Neuron (in vitro differentiated cells): ENCODE measurements at regions not wholly inside any gene's neighbourhood (a gene's known extent, or its start where the extent isn't known, plus 50 kb on each side); places are given as distances from the start of the nearest gene placed in this dataset.

Experiments
- H2AFZ ChIP-seq: one replicate; pipeline ENCODE4 v1.6.1; 2013; ENCODE audit warnings: low read depth, mild to moderate bottlenecking, inconsistent platforms, low read length, moderate library complexity
- H3K27me3 ChIP-seq: one replicate; pipeline ENCODE4 v1.6.1; 2013; ENCODE audit warnings: low read length; ENCODE audit not compliant: insufficient read depth
- H3K36me3 ChIP-seq: one replicate; pipeline ENCODE4 v1.6.1; 2013; ENCODE audit warnings: low read length; ENCODE audit not compliant: insufficient read depth
- H3K4me1 ChIP-seq: one replicate; pipeline ENCODE4 v1.6.1; 2013; ENCODE audit warnings: low read length; ENCODE audit not compliant: insufficient read depth
- H3K4me3 ChIP-seq: 2 replicates; pipeline ENCODE4 v1.5.1; 2013; ENCODE audit warnings: mild to moderate bottlenecking, low read length, moderate library complexity
- H3K9me3 ChIP-seq: one replicate; pipeline ENCODE4 v1.6.1; 2013; ENCODE audit warnings: low read length

- H3K9me3 ChIP-seq, result no peaks in the 10 kb centered on the region
- H3K4me1 ChIP-seq, result peaks cover 3% of the 10 kb centered on the region
- no peaks in the 10 kb centered on the region for H3K27me3 ChIP-seq
- no peaks in the 10 kb centered on the region for H3K36me3 ChIP-seq
- H2AFZ ChIP-seq, result no peak overlapping the region
- H3K4me3 ChIP-seq, result no peak overlapping the region
Measured at GRCh38 chr22:27580311-27580897, 221.2 kb downstream of the MN1 start.

GRCh38 chr22:27581236-27581635 is 220.3 kb downstream of the MN1 start:
- Histone ChIP-seq H3K27me3 (no peaks in the 10 kb centered on the region), H2AFZ (no peak overlapping the region), H3K4me1 (peaks cover 3% of the 10 kb centered on the region), H3K36me3 (no peaks in the 10 kb centered on the region), H3K4me3 (no peak overlapping the region), H3K9me3 (no peaks in the 10 kb centered on the region)

- Histone ChIP-seq H3K36me3 (no peaks in the 10 kb centered on the region), H3K27me3 (no peaks in the 10 kb centered on the region), H3K9me3 (no peaks in the 10 kb centered on the region), H3K4me1 (peaks cover 3% of the 10 kb centered on the region), H2AFZ (no peak overlapping the region), H3K4me3 (no peak overlapping the region)
Measured at GRCh38 chr22:27581688-27582087, 219.9 kb downstream of the MN1 start.

- H3K27me3 ChIP-seq, result no peaks in the 10 kb centered on the region
- no peaks in the 10 kb centered on the region for H3K9me3 ChIP-seq
- H3K36me3 ChIP-seq, result no peaks in the 10 kb centered on the region
Measured at GRCh38 chr22:27583856-27584255, 217.7 kb downstream of the MN1 start.

GRCh38 chr22:27585141-27585540 is 216.4 kb downstream of the MN1 start:
- Histone ChIP-seq H3K4me1 (no peaks in the 10 kb centered on the region), H3K36me3 (no peaks in the 10 kb centered on the region), H3K9me3 (no peaks in the 10 kb centered on the region), H2AFZ (no peak overlapping the region), H3K4me3 (no peak overlapping the region), H3K27me3 (no peaks in the 10 kb centered on the region)

More at GRCh38 chr22:27583856-27584255, 217.7 kb downstream of the MN1 start:
- Histone ChIP-seq H3K4me1 (no peaks in the 10 kb centered on the region), H2AFZ (no peak overlapping the region), H3K4me3 (no peak overlapping the region)

- Histone ChIP-seq H2AFZ (no peak overlapping the region), H3K27me3 (no peaks in the 10 kb centered on the region), H3K9me3 (no peaks in the 10 kb centered on the region), H3K4me3 (no peak overlapping the region), H3K36me3 (no peaks in the 10 kb centered on the region), H3K4me1 (no peaks in the 10 kb centered on the region)
Measured at GRCh38 chr22:27588268-27588667, 213.3 kb downstream of the MN1 start.

- Histone ChIP-seq H3K4me1 (no peaks in the 10 kb centered on the region), H3K27me3 (no peaks in the 10 kb centered on the region), H2AFZ (no peak overlapping the region), H3K36me3 (no peaks in the 10 kb centered on the region), H3K9me3 (no peaks in the 10 kb centered on the region), H3K4me3 (no peak overlapping the region)
Measured at GRCh38 chr22:27588915-27589314, 212.6 kb downstream of the MN1 start.

GRCh38 chr22:27591060-27591459 is 210.5 kb downstream of the MN1 start:
- no peak overlapping the region for H3K4me3 ChIP-seq
- H3K4me1 ChIP-seq, result no peaks in the 10 kb centered on the region
- H2AFZ ChIP-seq, result no peak overlapping the region
- no peaks in the 10 kb centered on the region for H3K27me3 ChIP-seq
- H3K9me3 ChIP-seq, result no peaks in the 10 kb centered on the region
- no peaks in the 10 kb centered on the region for H3K36me3 ChIP-seq

- H2AFZ ChIP-seq, result no peak overlapping the region
- no peaks in the 10 kb centered on the region for H3K9me3 ChIP-seq
- H3K36me3 ChIP-seq, result no peaks in the 10 kb centered on the region
- H3K4me1 ChIP-seq, result no peaks in the 10 kb centered on the region
- no peaks in the 10 kb centered on the region for H3K27me3 ChIP-seq
- H3K4me3 ChIP-seq, result no peak overlapping the region
Measured at GRCh38 chr22:27593378-27593777, 208.2 kb downstream of the MN1 start.

- no peaks in the 10 kb centered on the region for H3K9me3 ChIP-seq
- no peak overlapping the region for H2AFZ ChIP-seq
- H3K27me3 ChIP-seq, result no peaks in the 10 kb centered on the region
- no peaks in the 10 kb centered on the region for H3K4me1 ChIP-seq
- no peak overlapping the region for H3K4me3 ChIP-seq
- no peaks in the 10 kb centered on the region for H3K36me3 ChIP-seq
Measured at GRCh38 chr22:27594020-27594419, 207.5 kb downstream of the MN1 start.

- H2AFZ ChIP-seq, result no peak overlapping the region
- no peaks in the 10 kb centered on the region for H3K4me1 ChIP-seq
- no peak overlapping the region for H3K4me3 ChIP-seq
- H3K27me3 ChIP-seq, result no peaks in the 10 kb centered on the region
- H3K9me3 ChIP-seq, result no peaks in the 10 kb centered on the region
- H3K36me3 ChIP-seq, result no peaks in the 10 kb centered on the region
Measured at GRCh38 chr22:27594474-27595134, 207.0 kb downstream of the MN1 start.

GRCh38 chr22:27596133-27596870 is 205.3 kb downstream of the MN1 start:
- Histone ChIP-seq H3K4me1 (no peaks in the 10 kb centered on the region), H3K27me3 (no peaks in the 10 kb centered on the region), H3K36me3 (no peaks in the 10 kb centered on the region), H2AFZ (no peak overlapping the region), H3K9me3 (no peaks in the 10 kb centered on the region), H3K4me3 (no peak overlapping the region)

GRCh38 chr22:27597703-27598444 is 203.7 kb downstream of the MN1 start:
- Histone ChIP-seq H3K36me3 (no peaks in the 10 kb centered on the region), H3K4me3 (no peak overlapping the region), H3K4me1 (no peaks in the 10 kb centered on the region), H3K9me3 (no peaks in the 10 kb centered on the region), H2AFZ (no peak overlapping the region), H3K27me3 (no peaks in the 10 kb centered on the region)
